SK-N-SH treated with all-trans-retinoic acid at 6 μM for 48 hours (cell line): ENCODE measurements at regions not wholly inside any gene's neighbourhood (a gene's known extent, or its start where the extent isn't known, plus 50 kb on each side); places are given as distances from the start of the nearest gene placed in this dataset.
"Not testable (repeated sequence)": the region's sequence is repeated elsewhere in the genome, so short reads cannot be mapped to it uniquely, and the experiment has no call there.

ENCODE experiments used
- ATAC-seq: fragments of 200-7000 bp; cut with Tn5 transposase; 3 replicates; pipeline ENCODE4 v1.9.1; 2020; ENCODE audit warnings: mild to moderate bottlenecking, moderate library complexity
- ARNTL ChIP-seq: fragments of 450-650 bp; formaldehyde crosslinking; IDR thresholded peaks from 2 replicates; pipeline ENCODE4 v1.5.0; 2020; ENCODE audit warnings: low read depth, mild to moderate bottlenecking, moderate library complexity, borderline replicate concordance
- BACH2 ChIP-seq: fragments of 250-450 bp; sonication (Bioruptor Pico); IDR thresholded peaks from 2 replicates; pipeline ENCODE4 v1.9.0; 2021; ENCODE audit warnings: mild to moderate bottlenecking, borderline replicate concordance
- ESRRG ChIP-seq: fragments of 250-450 bp; sonication (Bioruptor Pico); IDR thresholded peaks from 2 replicates; pipeline ENCODE4 v1.6.1; 2021; ENCODE audit warnings: mild to moderate bottlenecking
- GLIS3 ChIP-seq: fragments of 250-450 bp; sonication (Bioruptor Pico); IDR thresholded peaks from 2 replicates; pipeline ENCODE4 v1.5.0; 2020; ENCODE audit warnings: mild to moderate bottlenecking, moderate library complexity
- ISL1 ChIP-seq: fragments of 250-450 bp; sonication (Bioruptor Pico); IDR thresholded peaks from 2 replicates; pipeline ENCODE4 v2.1.2; 2022; ENCODE audit warnings: mild to moderate bottlenecking, moderate library complexity
- PPARA ChIP-seq: fragments of 250-450 bp; sonication (Bioruptor Pico); IDR thresholded peaks from 2 replicates; pipeline ENCODE4 v1.5.0; 2020; ENCODE audit warnings: mild to moderate bottlenecking, borderline replicate concordance
- RARB ChIP-seq: fragments of 250-450 bp; sonication (Bioruptor Pico); IDR thresholded peaks from 2 replicates; pipeline ENCODE4 v1.8.0; 2021; ENCODE audit warnings: mild to moderate bottlenecking, moderate library complexity
- TCF4 ChIP-seq: fragments of 250-450 bp; sonication (Bioruptor Pico); IDR thresholded peaks from 2 replicates; pipeline ENCODE4 v1.8.0; 2021; ENCODE audit warnings: mild to moderate bottlenecking, moderate library complexity, borderline replicate concordance
- TOX ChIP-seq: fragments of 250-450 bp; sonication (Bioruptor Pico); IDR thresholded peaks from 2 replicates; pipeline ENCODE4 v1.8.0; 2021; ENCODE audit warnings: mild to moderate bottlenecking, moderate library complexity, borderline replicate concordance
- TF ChIP-seq, protein P1 (sequence below): fragments of 250-450 bp; sonication (Bioruptor Pico); IDR thresholded peaks from 2 replicates; pipeline ENCODE4 v1.8.0; 2020; ENCODE audit warnings: mild to moderate bottlenecking, moderate library complexity, borderline replicate concordance
- TF ChIP-seq, protein P2 (sequence below): fragments of 250-450 bp; sonication (Bioruptor Pico); IDR thresholded peaks from 2 replicates; pipeline ENCODE4 v1.5.1; 2020; ENCODE audit warnings: low read depth, mild to moderate bottlenecking, moderate library complexity
- TF ChIP-seq, protein P3 (sequence below): fragments of 250-450 bp; sonication (Bioruptor Pico); IDR thresholded peaks from 2 replicates; pipeline ENCODE4 v1.5.1; 2021; ENCODE audit warnings: mild to moderate bottlenecking, moderate library complexity
- TF ChIP-seq, protein P4 (sequence below): fragments of 250-450 bp; sonication (Bioruptor Pico); IDR thresholded peaks from 2 replicates; pipeline ENCODE4 v1.5.0; 2020; ENCODE audit warnings: mild to moderate bottlenecking, moderate library complexity
- TF ChIP-seq, protein P5 (sequence below): fragments of 250-450 bp; sonication (Bioruptor Pico); IDR thresholded peaks from 2 replicates; pipeline ENCODE4 v1.8.0; 2021; ENCODE audit warnings: low read depth, mild to moderate bottlenecking, moderate library complexity, borderline replicate concordance

DNA sequence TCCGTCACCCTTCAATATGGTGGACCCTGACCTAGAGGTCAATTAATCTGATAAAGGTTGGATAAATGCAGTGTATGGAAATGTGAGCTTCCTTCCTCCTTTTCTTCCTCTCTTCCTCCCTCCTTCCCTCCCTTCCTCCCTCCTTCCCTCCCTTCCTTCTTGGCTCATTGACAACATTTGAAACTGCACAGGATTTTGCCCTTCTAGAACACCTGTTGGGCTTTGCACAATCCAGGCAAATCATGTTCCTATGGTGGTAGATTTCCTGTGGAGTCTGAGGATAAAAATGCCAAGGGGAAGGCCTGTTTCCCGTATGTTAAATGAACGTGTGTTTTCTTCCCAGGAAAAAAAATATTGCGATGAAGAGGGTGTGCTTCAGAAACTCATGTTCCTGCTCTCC, 642.8 kb downstream of the EPM2A start:
- TF ChIP-seq, protein P1, sequence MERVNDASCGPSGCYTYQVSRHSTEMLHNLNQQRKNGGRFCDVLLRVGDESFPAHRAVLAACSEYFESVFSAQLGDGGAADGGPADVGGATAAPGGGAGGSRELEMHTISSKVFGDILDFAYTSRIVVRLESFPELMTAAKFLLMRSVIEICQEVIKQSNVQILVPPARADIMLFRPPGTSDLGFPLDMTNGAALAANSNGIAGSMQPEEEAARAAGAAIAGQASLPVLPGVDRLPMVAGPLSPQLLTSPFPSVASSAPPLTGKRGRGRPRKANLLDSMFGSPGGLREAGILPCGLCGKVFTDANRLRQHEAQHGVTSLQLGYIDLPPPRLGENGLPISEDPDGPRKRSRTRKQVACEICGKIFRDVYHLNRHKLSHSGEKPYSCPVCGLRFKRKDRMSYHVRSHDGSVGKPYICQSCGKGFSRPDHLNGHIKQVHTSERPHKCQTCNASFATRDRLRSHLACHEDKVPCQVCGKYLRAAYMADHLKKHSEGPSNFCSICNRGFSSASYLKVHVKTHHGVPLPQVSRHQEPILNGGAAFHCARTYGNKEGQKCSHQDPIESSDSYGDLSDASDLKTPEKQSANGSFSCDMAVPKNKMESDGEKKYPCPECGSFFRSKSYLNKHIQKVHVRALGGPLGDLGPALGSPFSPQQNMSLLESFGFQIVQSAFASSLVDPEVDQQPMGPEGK (CRISPR knock-in tag), result no peak
- TF ChIP-seq TCF4 (CRISPR knock-in tag) (no peak), ISL1 (CRISPR knock-in tag) (no peak)
- TF ChIP-seq, protein P2, sequence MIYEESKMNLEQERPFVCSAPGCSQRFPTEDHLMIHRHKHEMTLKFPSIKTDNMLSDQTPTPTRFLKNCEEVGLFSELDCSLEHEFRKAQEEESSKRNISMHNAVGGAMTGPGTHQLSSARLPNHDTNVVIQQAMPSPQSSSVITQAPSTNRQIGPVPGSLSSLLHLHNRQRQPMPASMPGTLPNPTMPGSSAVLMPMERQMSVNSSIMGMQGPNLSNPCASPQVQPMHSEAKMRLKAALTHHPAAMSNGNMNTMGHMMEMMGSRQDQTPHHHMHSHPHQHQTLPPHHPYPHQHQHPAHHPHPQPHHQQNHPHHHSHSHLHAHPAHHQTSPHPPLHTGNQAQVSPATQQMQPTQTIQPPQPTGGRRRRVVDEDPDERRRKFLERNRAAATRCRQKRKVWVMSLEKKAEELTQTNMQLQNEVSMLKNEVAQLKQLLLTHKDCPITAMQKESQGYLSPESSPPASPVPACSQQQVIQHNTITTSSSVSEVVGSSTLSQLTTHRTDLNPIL (CRISPR knock-in tag), result no peak
- TF ChIP-seq, protein P3, sequence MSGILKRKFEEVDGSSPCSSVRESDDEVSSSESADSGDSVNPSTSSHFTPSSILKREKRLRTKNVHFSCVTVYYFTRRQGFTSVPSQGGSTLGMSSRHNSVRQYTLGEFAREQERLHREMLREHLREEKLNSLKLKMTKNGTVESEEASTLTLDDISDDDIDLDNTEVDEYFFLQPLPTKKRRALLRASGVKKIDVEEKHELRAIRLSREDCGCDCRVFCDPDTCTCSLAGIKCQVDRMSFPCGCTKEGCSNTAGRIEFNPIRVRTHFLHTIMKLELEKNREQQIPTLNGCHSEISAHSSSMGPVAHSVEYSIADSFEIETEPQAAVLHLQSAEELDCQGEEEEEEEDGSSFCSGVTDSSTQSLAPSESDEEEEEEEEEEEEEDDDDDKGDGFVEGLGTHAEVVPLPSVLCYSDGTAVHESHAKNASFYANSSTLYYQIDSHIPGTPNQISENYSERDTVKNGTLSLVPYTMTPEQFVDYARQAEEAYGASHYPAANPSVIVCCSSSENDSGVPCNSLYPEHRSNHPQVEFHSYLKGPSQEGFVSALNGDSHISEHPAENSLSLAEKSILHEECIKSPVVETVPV (CRISPR knock-in tag), result no peak
- no peak for ATAC-seq

DNA sequence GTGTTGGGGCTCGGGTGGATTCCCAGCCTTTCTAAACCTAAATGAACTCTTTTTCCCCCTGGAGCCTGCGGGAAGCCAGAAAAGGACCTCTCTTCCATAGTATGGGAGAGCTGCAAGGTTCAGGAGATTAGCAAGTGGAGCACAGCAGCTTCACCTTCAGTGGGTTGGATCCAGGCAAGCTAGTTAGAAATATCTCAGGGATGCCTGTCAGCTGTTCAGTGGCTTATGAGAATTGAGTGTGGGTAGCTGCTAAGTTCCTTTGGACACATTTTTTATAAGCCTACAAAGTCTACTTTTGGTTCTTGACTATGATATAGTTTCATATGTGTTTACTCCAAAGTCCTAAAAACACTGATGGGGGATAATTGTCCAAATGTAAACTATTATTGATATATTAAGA, 642.1 kb downstream of the EPM2A start:
- no peak for ATAC-seq
- TF ChIP-seq ESRRG, result no peak
- no peak for TF ChIP-seq BACH2
- TF ChIP-seq PPARA (CRISPR knock-in tag), result no peak
- TF ChIP-seq, protein P4, sequence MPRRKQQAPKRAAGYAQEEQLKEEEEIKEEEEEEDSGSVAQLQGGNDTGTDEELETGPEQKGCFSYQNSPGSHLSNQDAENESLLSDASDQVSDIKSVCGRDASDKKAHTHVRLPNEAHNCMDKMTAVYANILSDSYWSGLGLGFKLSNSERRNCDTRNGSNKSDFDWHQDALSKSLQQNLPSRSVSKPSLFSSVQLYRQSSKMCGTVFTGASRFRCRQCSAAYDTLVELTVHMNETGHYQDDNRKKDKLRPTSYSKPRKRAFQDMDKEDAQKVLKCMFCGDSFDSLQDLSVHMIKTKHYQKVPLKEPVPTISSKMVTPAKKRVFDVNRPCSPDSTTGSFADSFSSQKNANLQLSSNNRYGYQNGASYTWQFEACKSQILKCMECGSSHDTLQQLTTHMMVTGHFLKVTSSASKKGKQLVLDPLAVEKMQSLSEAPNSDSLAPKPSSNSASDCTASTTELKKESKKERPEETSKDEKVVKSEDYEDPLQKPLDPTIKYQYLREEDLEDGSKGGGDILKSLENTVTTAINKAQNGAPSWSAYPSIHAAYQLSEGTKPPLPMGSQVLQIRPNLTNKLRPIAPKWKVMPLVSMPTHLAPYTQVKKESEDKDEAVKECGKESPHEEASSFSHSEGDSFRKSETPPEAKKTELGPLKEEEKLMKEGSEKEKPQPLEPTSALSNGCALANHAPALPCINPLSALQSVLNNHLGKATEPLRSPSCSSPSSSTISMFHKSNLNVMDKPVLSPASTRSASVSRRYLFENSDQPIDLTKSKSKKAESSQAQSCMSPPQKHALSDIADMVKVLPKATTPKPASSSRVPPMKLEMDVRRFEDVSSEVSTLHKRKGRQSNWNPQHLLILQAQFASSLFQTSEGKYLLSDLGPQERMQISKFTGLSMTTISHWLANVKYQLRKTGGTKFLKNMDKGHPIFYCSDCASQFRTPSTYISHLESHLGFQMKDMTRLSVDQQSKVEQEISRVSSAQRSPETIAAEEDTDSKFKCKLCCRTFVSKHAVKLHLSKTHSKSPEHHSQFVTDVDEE (CRISPR knock-in tag), result no peak
- no peak for TF ChIP-seq GLIS3
- TF ChIP-seq, protein P3 (CRISPR knock-in tag), result no peak

DNA sequence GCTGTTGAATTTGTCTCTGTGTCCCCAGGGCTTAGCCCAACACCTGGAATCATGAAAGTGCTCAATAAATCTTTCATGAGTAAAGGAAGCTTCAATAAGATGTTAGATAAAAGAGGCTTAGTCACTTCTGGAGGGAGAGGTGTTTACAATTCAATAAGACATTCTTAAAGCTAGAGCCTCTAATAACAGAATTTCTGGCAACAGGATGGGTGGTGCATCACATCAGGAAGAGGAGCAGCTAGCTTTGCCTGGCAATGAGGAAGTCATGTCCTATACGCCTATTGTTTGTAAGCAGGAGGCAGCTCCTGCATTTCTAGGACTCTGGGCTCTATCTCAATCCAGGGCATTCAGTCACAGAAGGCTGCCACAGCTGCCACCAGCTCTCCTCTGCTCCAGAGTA, 638.5 kb downstream of the EPM2A start:
- TF ChIP-seq ARNTL (CRISPR knock-in tag) (no peak), RARB (CRISPR knock-in tag) (no peak), PPARA (CRISPR knock-in tag) (no peak), ESRRG (no peak), TCF4 (CRISPR knock-in tag) (no peak), TOX (CRISPR knock-in tag) (no peak)
- TF ChIP-seq, protein P5, sequence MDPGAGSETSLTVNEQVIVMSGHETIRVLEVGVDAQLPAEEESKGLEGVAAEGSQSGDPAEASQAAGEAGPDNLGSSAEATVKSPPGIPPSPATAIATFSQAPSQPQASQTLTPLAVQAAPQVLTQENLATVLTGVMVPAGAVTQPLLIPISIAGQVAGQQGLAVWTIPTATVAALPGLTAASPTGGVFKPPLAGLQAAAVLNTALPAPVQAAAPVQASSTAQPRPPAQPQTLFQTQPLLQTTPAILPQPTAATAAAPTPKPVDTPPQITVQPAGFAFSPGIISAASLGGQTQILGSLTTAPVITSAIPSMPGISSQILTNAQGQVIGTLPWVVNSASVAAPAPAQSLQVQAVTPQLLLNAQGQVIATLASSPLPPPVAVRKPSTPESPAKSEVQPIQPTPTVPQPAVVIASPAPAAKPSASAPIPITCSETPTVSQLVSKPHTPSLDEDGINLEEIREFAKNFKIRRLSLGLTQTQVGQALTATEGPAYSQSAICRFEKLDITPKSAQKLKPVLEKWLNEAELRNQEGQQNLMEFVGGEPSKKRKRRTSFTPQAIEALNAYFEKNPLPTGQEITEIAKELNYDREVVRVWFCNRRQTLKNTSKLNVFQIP, result no peak
- TF ChIP-seq, protein P3 (CRISPR knock-in tag), result no peak
- TF ChIP-seq, protein P4 (CRISPR knock-in tag), result no peak
- no peak for ATAC-seq

DNA sequence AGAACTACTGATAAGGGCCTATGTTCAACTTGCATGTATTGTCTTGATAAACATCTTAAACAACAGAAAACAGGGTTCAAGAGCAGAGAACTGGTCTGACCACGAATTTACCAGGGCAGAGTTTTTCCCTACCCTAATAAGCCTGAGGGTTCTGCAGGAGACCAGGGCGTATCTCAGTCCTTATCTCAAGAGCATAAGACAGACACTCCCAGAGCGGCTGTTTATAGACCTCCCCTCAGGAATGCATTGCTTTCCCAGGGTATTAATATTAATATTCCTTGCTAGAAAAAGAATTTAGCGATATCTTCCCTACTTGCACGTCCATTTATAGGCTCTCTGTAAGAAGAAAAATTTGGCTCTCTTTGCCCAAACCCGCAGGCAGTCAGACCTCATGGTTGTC, 637.2 kb downstream of the EPM2A start:
- not testable (repeated sequence) for ATAC-seq
